ENCODE measurements at regions not wholly inside any gene's neighbourhood (a gene's known extent, or its start where the extent isn't known, plus 50 kb on each side); places are given as distances from the start of the nearest gene placed in this dataset.

DNA sequence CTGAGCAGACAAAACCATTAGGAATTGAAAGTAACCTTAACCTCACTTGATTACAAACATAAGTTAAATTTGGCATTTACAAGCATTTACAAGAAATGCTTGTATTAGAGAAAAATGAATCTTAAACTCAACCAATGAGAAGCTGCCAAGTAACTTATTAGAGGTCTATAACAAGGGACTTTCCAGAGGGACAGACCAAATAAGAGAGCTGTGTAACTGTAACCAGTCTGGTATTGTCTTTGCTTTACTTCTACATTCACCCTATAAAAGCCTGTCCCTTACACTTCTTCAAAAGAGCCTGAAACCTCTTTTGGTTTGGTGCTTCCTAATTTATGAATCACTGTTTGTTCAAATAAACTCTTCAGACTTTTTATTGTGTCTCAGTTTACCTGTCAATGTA is 450.0 kb upstream of the FAR2 start:
- TF ChIP-seq, protein P1, sequence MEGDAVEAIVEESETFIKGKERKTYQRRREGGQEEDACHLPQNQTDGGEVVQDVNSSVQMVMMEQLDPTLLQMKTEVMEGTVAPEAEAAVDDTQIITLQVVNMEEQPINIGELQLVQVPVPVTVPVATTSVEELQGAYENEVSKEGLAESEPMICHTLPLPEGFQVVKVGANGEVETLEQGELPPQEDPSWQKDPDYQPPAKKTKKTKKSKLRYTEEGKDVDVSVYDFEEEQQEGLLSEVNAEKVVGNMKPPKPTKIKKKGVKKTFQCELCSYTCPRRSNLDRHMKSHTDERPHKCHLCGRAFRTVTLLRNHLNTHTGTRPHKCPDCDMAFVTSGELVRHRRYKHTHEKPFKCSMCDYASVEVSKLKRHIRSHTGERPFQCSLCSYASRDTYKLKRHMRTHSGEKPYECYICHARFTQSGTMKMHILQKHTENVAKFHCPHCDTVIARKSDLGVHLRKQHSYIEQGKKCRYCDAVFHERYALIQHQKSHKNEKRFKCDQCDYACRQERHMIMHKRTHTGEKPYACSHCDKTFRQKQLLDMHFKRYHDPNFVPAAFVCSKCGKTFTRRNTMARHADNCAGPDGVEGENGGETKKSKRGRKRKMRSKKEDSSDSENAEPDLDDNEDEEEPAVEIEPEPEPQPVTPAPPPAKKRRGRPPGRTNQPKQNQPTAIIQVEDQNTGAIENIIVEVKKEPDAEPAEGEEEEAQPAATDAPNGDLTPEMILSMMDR (IDR thresholded peaks at IDR 0.05) = no peak
- no peak for TF ChIP-seq EZH2 (IDR thresholded peaks at IDR 0.05)
